HL-60 (cell line): ENCODE measurements at regions not wholly inside any gene's neighbourhood (a gene's known extent, or its start where the extent isn't known, plus 50 kb on each side); places are given as distances from the start of the nearest gene placed in this dataset.

Experiments used
- DNase-seq, 2 experiments: peaks; one replicate each; pipeline ENCODE4 v3.0.0-alpha.2; 2010 to 2020; ENCODE audit warnings: low read depth in 1 of 2, low spot score in 1 of 2
- H3K27ac ChIP-seq: fragments of 250-450 bp; sonication (Bioruptor Pico); replicated peaks from 2 replicates; pipeline ENCODE4 v1.5.1; 2020; ENCODE audit warnings: mild to moderate bottlenecking, moderate library complexity
- H3K27me3 ChIP-seq: fragments of 250-450 bp; sonication (Bioruptor Pico); 2 replicates; pipeline ENCODE4 v1.5.1; 2021; ENCODE audit warnings: mild to moderate bottlenecking, moderate library complexity; ENCODE audit not compliant: insufficient read depth, poor library complexity, severe bottlenecking
- H3K4me3 ChIP-seq: replicated peaks from 2 replicates; pipeline ENCODE4 v1.5.1; 2011; ENCODE audit warnings: mild to moderate bottlenecking, control low read depth, low read length; ENCODE audit not compliant: insufficient read depth
- GABPA ChIP-seq: IDR thresholded peaks from 2 replicates; pipeline ENCODE4 v1.6.1; 2012; ENCODE audit warnings: low read depth
- POLR2AphosphoS5 ChIP-seq: IDR thresholded peaks from 2 replicates; pipeline ENCODE4 v1.6.1; 2012; ENCODE audit warnings: low read depth
- SPI1 ChIP-seq: IDR thresholded peaks from 2 replicates; pipeline ENCODE4 v1.6.1; 2012; ENCODE audit warnings: low read depth, mild to moderate bottlenecking, borderline replicate concordance
- TF ChIP-seq, protein P1 (sequence below): IDR thresholded peaks from one replicate; pipeline ENCODE4 v1.5.1; 2011; ENCODE audit warnings: low read length, control low read depth, inconsistent platforms; ENCODE audit not compliant: insufficient read depth
- TF ChIP-seq, protein P2 (sequence below): IDR thresholded peaks from 2 replicates; pipeline ENCODE4 v1.6.1; 2012; ENCODE audit warnings: low read depth; ENCODE audit not compliant: insufficient replicate concordance

DNA sequence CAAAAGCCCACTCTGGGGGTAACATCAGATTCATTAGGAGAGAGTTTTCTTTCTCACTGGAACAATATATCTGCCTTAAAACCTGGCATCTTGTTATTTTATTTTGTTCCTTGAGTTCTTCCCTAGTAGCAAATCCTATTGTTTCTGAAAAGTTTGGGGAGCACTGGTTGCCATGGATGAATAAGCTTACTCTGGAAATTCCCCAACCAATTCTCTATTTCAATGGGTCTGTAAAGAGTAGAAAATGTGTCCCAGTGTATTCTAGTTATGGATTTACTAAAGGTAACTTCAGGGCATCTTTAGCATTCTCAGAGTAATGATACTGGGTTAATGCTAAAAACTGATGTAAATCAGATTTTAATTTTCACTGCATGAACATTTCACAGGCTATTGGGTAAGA, 94.2 kb upstream of the S1PR3 start:
- TF ChIP-seq POLR2AphosphoS5 (no peak), GABPA (no peak), SPI1 (no peak)
- TF ChIP-seq, protein P1, sequence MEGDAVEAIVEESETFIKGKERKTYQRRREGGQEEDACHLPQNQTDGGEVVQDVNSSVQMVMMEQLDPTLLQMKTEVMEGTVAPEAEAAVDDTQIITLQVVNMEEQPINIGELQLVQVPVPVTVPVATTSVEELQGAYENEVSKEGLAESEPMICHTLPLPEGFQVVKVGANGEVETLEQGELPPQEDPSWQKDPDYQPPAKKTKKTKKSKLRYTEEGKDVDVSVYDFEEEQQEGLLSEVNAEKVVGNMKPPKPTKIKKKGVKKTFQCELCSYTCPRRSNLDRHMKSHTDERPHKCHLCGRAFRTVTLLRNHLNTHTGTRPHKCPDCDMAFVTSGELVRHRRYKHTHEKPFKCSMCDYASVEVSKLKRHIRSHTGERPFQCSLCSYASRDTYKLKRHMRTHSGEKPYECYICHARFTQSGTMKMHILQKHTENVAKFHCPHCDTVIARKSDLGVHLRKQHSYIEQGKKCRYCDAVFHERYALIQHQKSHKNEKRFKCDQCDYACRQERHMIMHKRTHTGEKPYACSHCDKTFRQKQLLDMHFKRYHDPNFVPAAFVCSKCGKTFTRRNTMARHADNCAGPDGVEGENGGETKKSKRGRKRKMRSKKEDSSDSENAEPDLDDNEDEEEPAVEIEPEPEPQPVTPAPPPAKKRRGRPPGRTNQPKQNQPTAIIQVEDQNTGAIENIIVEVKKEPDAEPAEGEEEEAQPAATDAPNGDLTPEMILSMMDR: no peak
- TF ChIP-seq, protein P2, sequence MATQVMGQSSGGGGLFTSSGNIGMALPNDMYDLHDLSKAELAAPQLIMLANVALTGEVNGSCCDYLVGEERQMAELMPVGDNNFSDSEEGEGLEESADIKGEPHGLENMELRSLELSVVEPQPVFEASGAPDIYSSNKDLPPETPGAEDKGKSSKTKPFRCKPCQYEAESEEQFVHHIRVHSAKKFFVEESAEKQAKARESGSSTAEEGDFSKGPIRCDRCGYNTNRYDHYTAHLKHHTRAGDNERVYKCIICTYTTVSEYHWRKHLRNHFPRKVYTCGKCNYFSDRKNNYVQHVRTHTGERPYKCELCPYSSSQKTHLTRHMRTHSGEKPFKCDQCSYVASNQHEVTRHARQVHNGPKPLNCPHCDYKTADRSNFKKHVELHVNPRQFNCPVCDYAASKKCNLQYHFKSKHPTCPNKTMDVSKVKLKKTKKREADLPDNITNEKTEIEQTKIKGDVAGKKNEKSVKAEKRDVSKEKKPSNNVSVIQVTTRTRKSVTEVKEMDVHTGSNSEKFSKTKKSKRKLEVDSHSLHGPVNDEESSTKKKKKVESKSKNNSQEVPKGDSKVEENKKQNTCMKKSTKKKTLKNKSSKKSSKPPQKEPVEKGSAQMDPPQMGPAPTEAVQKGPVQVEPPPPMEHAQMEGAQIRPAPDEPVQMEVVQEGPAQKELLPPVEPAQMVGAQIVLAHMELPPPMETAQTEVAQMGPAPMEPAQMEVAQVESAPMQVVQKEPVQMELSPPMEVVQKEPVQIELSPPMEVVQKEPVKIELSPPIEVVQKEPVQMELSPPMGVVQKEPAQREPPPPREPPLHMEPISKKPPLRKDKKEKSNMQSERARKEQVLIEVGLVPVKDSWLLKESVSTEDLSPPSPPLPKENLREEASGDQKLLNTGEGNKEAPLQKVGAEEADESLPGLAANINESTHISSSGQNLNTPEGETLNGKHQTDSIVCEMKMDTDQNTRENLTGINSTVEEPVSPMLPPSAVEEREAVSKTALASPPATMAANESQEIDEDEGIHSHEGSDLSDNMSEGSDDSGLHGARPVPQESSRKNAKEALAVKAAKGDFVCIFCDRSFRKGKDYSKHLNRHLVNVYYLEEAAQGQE: no peak
- no peaks in the 10 kb centered on the region for H3K27me3 ChIP-seq
- no peak overlapping the region for H3K27ac ChIP-seq
- H3K4me3 ChIP-seq: no peak overlapping the region
- DNase-seq: no peak

DNA sequence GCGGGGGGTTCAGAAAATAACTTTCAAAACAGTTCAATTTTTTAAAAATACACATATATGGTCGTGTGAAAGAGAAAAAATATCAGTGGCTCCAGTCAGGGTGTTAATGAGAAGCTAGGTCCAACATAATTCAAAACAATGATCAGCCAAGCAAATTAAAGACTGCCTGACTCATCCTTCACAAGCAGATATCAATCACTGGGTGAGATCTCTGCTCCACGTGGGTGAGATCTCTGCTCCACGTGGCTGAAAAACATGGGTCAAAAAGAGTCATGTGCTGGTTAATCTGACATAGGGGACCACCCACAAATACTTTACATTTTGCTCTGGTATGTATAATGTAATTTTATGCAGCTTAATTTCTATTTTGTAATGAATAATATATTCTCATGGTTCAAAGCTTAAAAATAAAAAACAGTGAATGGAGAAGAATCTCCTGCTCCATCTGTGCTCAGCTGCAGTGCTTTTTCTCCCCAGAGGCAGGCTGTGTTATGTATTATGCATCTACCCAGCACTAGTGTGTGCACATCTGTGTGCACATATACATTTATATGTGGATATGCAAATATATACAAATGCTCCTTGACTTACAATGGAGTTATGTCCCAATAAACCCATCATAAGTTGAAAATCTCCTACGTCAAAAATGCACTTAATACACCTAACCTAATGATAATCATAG, 93.1 kb upstream of the S1PR3 start:
- DNase-seq: no peak
- H3K4me3 ChIP-seq: no peak overlapping the region
- TF ChIP-seq POLR2AphosphoS5 (no peak), SPI1 (no peak), GABPA (no peak)
- TF ChIP-seq, protein P2: no peak
- TF ChIP-seq, protein P1: no peak
- no peak overlapping the region for H3K27ac ChIP-seq
- H3K27me3 ChIP-seq: no peaks in the 10 kb centered on the region

DNA sequence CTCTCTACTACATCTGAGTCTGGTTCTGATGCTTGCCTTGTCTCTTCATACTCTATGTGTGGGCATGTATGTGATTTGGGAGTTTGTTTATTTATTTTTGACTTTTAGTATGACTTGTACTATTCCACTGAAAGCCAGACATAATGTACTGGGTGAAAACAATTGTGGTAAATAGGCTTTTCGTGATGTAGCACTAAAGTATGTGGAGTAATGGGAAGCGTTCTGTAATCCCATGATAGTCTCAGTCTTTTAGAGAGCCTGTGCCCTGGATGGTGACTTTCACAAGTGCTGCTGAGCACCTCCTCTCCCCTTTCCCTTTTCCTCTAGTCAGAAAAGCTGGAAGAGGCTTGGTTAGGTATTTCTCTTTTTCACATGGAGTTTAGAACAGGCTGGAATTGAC, 85.8 kb upstream of the S1PR3 start:
- TF ChIP-seq GABPA (no peak), POLR2AphosphoS5 (no peak), SPI1 (no peak)
- TF ChIP-seq, protein P2: no peak
- TF ChIP-seq, protein P1: no peak
- no peaks in the 10 kb centered on the region for H3K27me3 ChIP-seq
- no peak overlapping the region for H3K4me3 ChIP-seq
- no peak overlapping the region for H3K27ac ChIP-seq
- no peak for DNase-seq
